HEK293 (cell line): ENCODE measurements at regions not wholly inside any gene's neighbourhood (a gene's known extent, or its start where the extent isn't known, plus 50 kb on each side); places are given as distances from the start of the nearest gene placed in this dataset.
"Not testable (repeated sequence)": the region's sequence is repeated elsewhere in the genome, so short reads cannot be mapped to it uniquely, and the experiment has no call there.

Source experiments
- CTCF ChIP-seq: fragments of 450-650 bp; formaldehyde crosslinking; IDR thresholded peaks from 2 replicates; pipeline ENCODE4 v1.5.1; 2016; ENCODE audit warnings: missing biosample characterization, missing genetic modification characterization
- PBX3 ChIP-seq: sonication (generic); formaldehyde crosslinking; IDR thresholded peaks from 2 replicates; pipeline ENCODE4 v1.8.1; 2022; ENCODE audit warnings: mild to moderate bottlenecking, moderate library complexity, missing genetic modification reagents
- ZNF10 ChIP-seq: fragments of 450-650 bp; formaldehyde crosslinking; IDR thresholded peaks from 2 replicates; pipeline ENCODE4 v1.5.1; 2017; ENCODE audit warnings: missing biosample characterization, missing genetic modification characterization
- ZNF133 ChIP-seq: fragments of 450-650 bp; formaldehyde crosslinking; IDR thresholded peaks from 2 replicates; pipeline ENCODE4 v1.5.1; 2016; ENCODE audit warnings: missing biosample characterization, missing genetic modification characterization
- ZNF18 ChIP-seq: fragments of 450-650 bp; formaldehyde crosslinking; IDR thresholded peaks from 2 replicates; pipeline ENCODE4 v1.5.1; 2016; ENCODE audit warnings: missing biosample characterization, missing genetic modification characterization

GRCh38 chr3:589066-589465 is 392.5 kb downstream of the CHL1 start:
- not testable (repeated sequence) for TF ChIP-seq CTCF; ZNF10; ZNF18 (tag by site-specific recombination); PBX3 (CRISPR knock-in tag); ZNF133 (tag by site-specific recombination)
